HEK293 (cell line): ENCODE measurements at regions not wholly inside any gene's neighbourhood (a gene's known extent, or its start where the extent isn't known, plus 50 kb on each side); places are given as distances from the start of the nearest gene placed in this dataset.

Experiments used
- CTCF ChIA-PET: fragments of 350-600 bp; formaldehyde crosslinking; extraction: SDS; loops from one replicate; lab custom pipeline; 2021; ENCODE audit warnings: antibody characterized with exemption; lab: Yijun Ruan, JAX
- POLR2A ChIA-PET: fragments of 300-600 bp; formaldehyde crosslinking; extraction: SDS; loops from one replicate; lab custom pipeline; 2020; ENCODE audit warnings: antibody characterized with exemption, inconsistent platforms; lab: Yijun Ruan, JAX
- H3K27ac ChIP-seq: fragments of 200-500 bp; sonication (Bioruptor generic); 2 replicates; pipeline ENCODE4 v1.5.1; 2014; ENCODE audit warnings: low read depth, low read length, control low read depth, inconsistent platforms; ENCODE audit errors: extremely low read depth
- H3K36me3 ChIP-seq, 2 experiments: fragments of 200-500 bp in 1 of 2; sonication (Bioruptor generic) in 1 of 2; 1 replicate in 1 of 2; 2 replicates in 1 of 2; pipeline ENCODE4 v1.5.1; 2014 to 2017; ENCODE audit warnings: inconsistent platforms in 2 of 2, low read length in 2 of 2; ENCODE audit not compliant: control insufficient read depth in 2 of 2, insufficient read depth in 1 of 2
- H3K4me1 ChIP-seq: fragments of 200-500 bp; sonication (Bioruptor generic); 2 replicates; pipeline ENCODE4 v1.5.1; 2014; ENCODE audit warnings: mild to moderate bottlenecking, low read length, inconsistent platforms; ENCODE audit not compliant: control insufficient read depth, insufficient read depth
- H3K4me3 ChIP-seq: 2 replicates; pipeline ENCODE4 v1.5.1; 2011; ENCODE audit warnings: low read depth, mild to moderate bottlenecking, control low read depth, low read length, moderate library complexity
- H3K9me3 ChIP-seq: fragments of 200-500 bp; sonication (Bioruptor generic); 2 replicates; pipeline ENCODE4 v1.5.1; 2014; ENCODE audit warnings: low read depth, low read length, inconsistent platforms; ENCODE audit not compliant: control insufficient read depth, insufficient read depth
- ATF2 ChIP-seq: fragments of 450-650 bp; formaldehyde crosslinking; IDR thresholded peaks from 2 replicates; pipeline ENCODE4 v1.5.1; 2016; ENCODE audit warnings: missing biosample characterization, missing genetic modification characterization, low read depth
- EGR2 ChIP-seq: fragments of 450-650 bp; formaldehyde crosslinking; IDR thresholded peaks from 2 replicates; pipeline ENCODE4 v1.5.1; 2016; ENCODE audit warnings: low read depth, missing biosample characterization, missing genetic modification characterization
- PBX3 ChIP-seq: sonication (generic); formaldehyde crosslinking; IDR thresholded peaks from 2 replicates; pipeline ENCODE4 v1.8.1; 2022; ENCODE audit warnings: mild to moderate bottlenecking, moderate library complexity, missing genetic modification reagents
- SALL2 ChIP-seq: fragments of 450-650 bp; formaldehyde crosslinking; IDR thresholded peaks from 2 replicates; pipeline ENCODE4 v1.5.0; 2017; ENCODE audit warnings: missing biosample characterization, mild to moderate bottlenecking, missing genetic modification characterization, borderline replicate concordance
- SCRT2 ChIP-seq: fragments of 450-650 bp; formaldehyde crosslinking; IDR thresholded peaks from 2 replicates; pipeline ENCODE4 v1.5.1; 2016; ENCODE audit warnings: missing biosample characterization, missing genetic modification characterization
- YY2 ChIP-seq: fragments of 450-650 bp; formaldehyde crosslinking; IDR thresholded peaks from 2 replicates; pipeline ENCODE4 v1.5.1; 2016; ENCODE audit warnings: missing biosample characterization, missing genetic modification characterization
- ZBTB21 ChIP-seq: fragments of 450-650 bp; formaldehyde crosslinking; IDR thresholded peaks from 2 replicates; pipeline ENCODE4 v1.5.1; 2017; ENCODE audit warnings: missing biosample characterization, missing genetic modification characterization
- ZBTB26 ChIP-seq: fragments of 450-650 bp; formaldehyde crosslinking; optimal IDR thresholded peaks from 2 replicates; pipeline ENCODE3; 2016; ENCODE audit warnings: missing biosample characterization, mild to moderate bottlenecking, missing genetic modification characterization
- ZNF146 ChIP-seq: fragments of 450-650 bp; formaldehyde crosslinking; IDR thresholded peaks from 2 replicates; pipeline ENCODE4 v1.5.1; 2016; ENCODE audit warnings: missing biosample characterization, missing genetic modification characterization
- ZNF155 ChIP-seq: fragments of 450-650 bp; formaldehyde crosslinking; IDR thresholded peaks from 2 replicates; pipeline ENCODE4 v1.5.1; 2016; ENCODE audit warnings: missing biosample characterization, missing genetic modification characterization
- ZNF157 ChIP-seq: fragments of 450-650 bp; formaldehyde crosslinking; IDR thresholded peaks from 2 replicates; pipeline ENCODE4 v1.5.1; 2016; ENCODE audit warnings: missing biosample characterization, missing genetic modification characterization
- ZNF211 ChIP-seq: fragments of 450-650 bp; formaldehyde crosslinking; IDR thresholded peaks from 2 replicates; pipeline ENCODE4 v1.5.1; 2016; ENCODE audit warnings: low read depth, missing biosample characterization, missing genetic modification characterization
- ZNF292 ChIP-seq: fragments of 450-650 bp; formaldehyde crosslinking; IDR thresholded peaks from 2 replicates; pipeline ENCODE4 v1.5.1; 2016; ENCODE audit warnings: low read depth, missing biosample characterization, missing genetic modification characterization, borderline replicate concordance
- ZNF404 ChIP-seq: fragments of 450-650 bp; formaldehyde crosslinking; IDR thresholded peaks from 2 replicates; pipeline ENCODE4 v1.5.1; 2017; ENCODE audit warnings: missing biosample characterization, missing genetic modification characterization
- ZNF416 ChIP-seq: fragments of 450-650 bp; formaldehyde crosslinking; IDR thresholded peaks from 2 replicates; pipeline ENCODE4 v1.5.1; 2016; ENCODE audit warnings: missing biosample characterization, missing genetic modification characterization
- ZNF514 ChIP-seq: fragments of 450-650 bp; formaldehyde crosslinking; IDR thresholded peaks from 2 replicates; pipeline ENCODE4 v1.5.1; 2016; ENCODE audit warnings: missing biosample characterization, missing genetic modification characterization
- ZNF518A ChIP-seq: fragments of 450-650 bp; formaldehyde crosslinking; conservative IDR thresholded peaks from 2 replicates; pipeline ENCODE4 v1.5.1; 2016; ENCODE audit warnings: low read depth, missing biosample characterization, missing genetic modification characterization
- ZNF544 ChIP-seq: fragments of 450-650 bp; formaldehyde crosslinking; IDR thresholded peaks from 2 replicates; pipeline ENCODE4 v1.5.0; 2017; ENCODE audit warnings: missing biosample characterization, missing genetic modification characterization
- ZNF629 ChIP-seq: fragments of 450-650 bp; formaldehyde crosslinking; IDR thresholded peaks from 2 replicates; pipeline ENCODE4 v1.5.1; 2017; ENCODE audit warnings: missing biosample characterization, missing genetic modification characterization
- ZNF645 ChIP-seq: fragments of 450-650 bp; formaldehyde crosslinking; IDR thresholded peaks from 2 replicates; pipeline ENCODE4; 2016; ENCODE audit warnings: missing biosample characterization, missing genetic modification characterization
- ZNF776 ChIP-seq: fragments of 450-650 bp; formaldehyde crosslinking; IDR thresholded peaks from 2 replicates; pipeline ENCODE4 v1.5.0; 2017; ENCODE audit warnings: missing biosample characterization, missing genetic modification characterization, borderline replicate concordance

GRCh38 chr4:62344915-62345314, 1144.8 kb downstream of the ADGRL3 start:
- no peak for TF ChIP-seq ZNF776 (tag by site-specific recombination)
- TF ChIP-seq ZNF155 (tag by site-specific recombination), result no peak
- no peak for TF ChIP-seq ZNF416
- no peak for TF ChIP-seq ZBTB26 (tag by site-specific recombination)
- no peak for TF ChIP-seq SCRT2 (tag by site-specific recombination)
- TF ChIP-seq ATF2 (tag by site-specific recombination), result 0 out of 2 replicates have a peak, but pooled peaks have one; percentile 8
- Histone ChIP-seq H3K4me1 (no peaks in the 10 kb centered on the region), H3K4me3 (no peak overlapping the region), H3K27ac (no peak overlapping the region), H3K9me3 (no peaks in the 10 kb centered on the region), H3K36me3 (no peaks in the 10 kb centered on the region)
- CTCF ChIA-PET, result no interaction called here
- POLR2A ChIA-PET, result no interaction called here

- Histone ChIP-seq H3K27ac (no peak overlapping the region), H3K36me3 (no peaks in the 10 kb centered on the region), H3K4me1 (no peaks in the 10 kb centered on the region), H3K9me3 (no peaks in the 10 kb centered on the region), H3K4me3 (no peak overlapping the region)
- no peak for TF ChIP-seq ZNF157 (tag by site-specific recombination)
- no peak for TF ChIP-seq PBX3 (CRISPR knock-in tag)
- no peak for TF ChIP-seq ZNF629 (tag by site-specific recombination)
- no peak for TF ChIP-seq ZNF404 (tag by site-specific recombination)
- TF ChIP-seq ZBTB21, result no peak
- no peak for TF ChIP-seq ZNF544
- TF ChIP-seq ZNF292 (tag by site-specific recombination), result no peak
- TF ChIP-seq ZNF645, result no peak
- TF ChIP-seq EGR2 (tag by site-specific recombination), result no peak
- TF ChIP-seq ZNF146 (tag by site-specific recombination), result no peak
- POLR2A ChIA-PET, result no interaction called here
- CTCF ChIA-PET, result no interaction called here
These were observed 1144.3 kb downstream of the ADGRL3 start for GRCh38 chr4:62344474-62344873.

GRCh38 chr4:62342346-62342745, 1142.2 kb downstream of the ADGRL3 start:
- H3K27ac ChIP-seq, result no peak overlapping the region
- H3K4me1 ChIP-seq, result no peaks in the 10 kb centered on the region
- POLR2A ChIA-PET, result no interaction called here
- no peak overlapping the region for H3K4me3 ChIP-seq
- H3K36me3 ChIP-seq, result no peaks in the 10 kb centered on the region
- no peaks in the 10 kb centered on the region for H3K9me3 ChIP-seq
- TF ChIP-seq SALL2 (tag by site-specific recombination) (no peak), YY2 (tag by site-specific recombination) (no peak), ZNF211 (tag by site-specific recombination) (no peak), ZNF518A (no peak), ZNF514 (tag by site-specific recombination) (no peak)
- CTCF ChIA-PET, result interaction anchor here (0.7 kb wide), 1 partner anchor 1814 kb away, joined by 3 read pairs; no protein-coding TSS in a partner anchor
